IMR-90 (cell line): ENCODE measurements at regions not wholly inside any gene's neighbourhood (a gene's known extent, or its start where the extent isn't known, plus 50 kb on each side); places are given as distances from the start of the nearest gene placed in this dataset.

Experiments
- ATAC-seq: fragments of 200-7000 bp; cut with Tn5 transposase; 2 replicates; pipeline ENCODE4 v1.9.1; 2020; ENCODE audit warnings: low read depth, mild to moderate bottlenecking, moderate library complexity
- BruUV-seq: library from RNA; stranded (reverse); fragments of 400-500 nt; replicated peaks from 2 replicates; lab custom pipeline; 2021; lab: Mats Ljungman, UMichigan
- CTCF ChIA-PET: fragments of 300-600 bp; formaldehyde crosslinking; extraction: SDS; loops from one replicate; lab custom pipeline; 2021; ENCODE audit warnings: antibody characterized with exemption; lab: Yijun Ruan, JAX
- POLR2A ChIA-PET: fragments of 300-600 bp; sonication (Branson Sonifier 250); formaldehyde crosslinking; loops from one replicate; lab custom pipeline; 2022; ENCODE audit warnings: antibody characterized with exemption; ENCODE audit not compliant: unreplicated experiment; lab: Charles Lee
- DNase-seq: peaks from one replicate; pipeline ENCODE4 v3.0.0; 2013
- H2AFZ ChIP-seq: replicated peaks from 2 replicates; pipeline ENCODE3; 2013; ENCODE audit warnings: low read length, mild to moderate bottlenecking; ENCODE audit not compliant: poor library complexity
- H2AK5ac ChIP-seq: 2 replicates; pipeline ENCODE4 v1.6.1; 2013; ENCODE audit warnings: low read depth, low read length, inconsistent platforms
- H2AK9ac ChIP-seq: replicated peaks from 2 replicates; pipeline ENCODE3; 2013; ENCODE audit warnings: mild to moderate bottlenecking, low read depth, low read length, moderate library complexity; ENCODE audit not compliant: poor library complexity
- H2BK120ac ChIP-seq: 2 replicates; pipeline ENCODE4 v1.6.1; 2013; ENCODE audit warnings: low read depth, low read length, inconsistent platforms
- H2BK15ac ChIP-seq: 3 replicates; pipeline ENCODE4 v1.6.1; 2013; ENCODE audit warnings: low read depth, low read length, inconsistent platforms
- H2BK20ac ChIP-seq: 2 replicates; pipeline ENCODE4 v1.6.1; 2013; ENCODE audit warnings: low read depth, mild to moderate bottlenecking, inconsistent platforms, low read length, moderate library complexity
- H2BK5ac ChIP-seq: 2 replicates; pipeline ENCODE4 v1.6.1; 2013; ENCODE audit warnings: mild to moderate bottlenecking, low read depth, low read length, inconsistent platforms; ENCODE audit not compliant: poor library complexity, severe bottlenecking
- H3K14ac ChIP-seq: replicated peaks from 2 replicates; pipeline ENCODE4 v1.6.1; 2013; ENCODE audit warnings: low read depth, low read length, inconsistent platforms
- H3K18ac ChIP-seq: 2 replicates; pipeline ENCODE4 v1.6.1; 2013; ENCODE audit warnings: low read depth, low read length, control low read depth
- H3K23ac ChIP-seq: 2 replicates; pipeline ENCODE4 v1.6.1; 2013; ENCODE audit warnings: low read depth, low read length, inconsistent platforms
- H3K27ac ChIP-seq: 2 replicates; pipeline ENCODE4 v1.5.1; 2013; ENCODE audit warnings: mild to moderate bottlenecking, control low read depth, low read length; ENCODE audit not compliant: insufficient read depth
- H3K27me3 ChIP-seq: 2 replicates; pipeline ENCODE4 v1.6.1; 2013; ENCODE audit warnings: low read length; ENCODE audit not compliant: control insufficient read depth, insufficient read depth
- H3K36me3 ChIP-seq: 2 replicates; pipeline ENCODE4 v1.6.1; 2013; ENCODE audit warnings: low read length, mixed read lengths; ENCODE audit not compliant: control insufficient read depth, insufficient read depth
- H3K4ac ChIP-seq: 2 replicates; pipeline ENCODE4 v1.6.1; 2013; ENCODE audit warnings: low read depth, low read length, inconsistent platforms
- H3K4me1 ChIP-seq: 2 replicates; pipeline ENCODE4 v1.6.1; 2013; ENCODE audit warnings: low read length, mixed read lengths; ENCODE audit not compliant: control insufficient read depth, insufficient read depth
- H3K4me2 ChIP-seq: 2 replicates; pipeline ENCODE4 v1.6.1; 2013; ENCODE audit warnings: low read depth, mild to moderate bottlenecking, control low read depth, low read length, moderate library complexity
- H3K4me3 ChIP-seq: 2 replicates; pipeline ENCODE4 v1.5.1; 2013; ENCODE audit warnings: low read depth, mild to moderate bottlenecking, control low read depth, low read length, moderate library complexity; ENCODE audit not compliant: insufficient read depth
- H3K56ac ChIP-seq: 2 replicates; pipeline ENCODE4 v1.6.1; 2013; ENCODE audit warnings: low read length, inconsistent platforms; ENCODE audit not compliant: insufficient read depth; ENCODE audit errors: extremely low read depth
- H3K79me1 ChIP-seq, 2 experiments: 2 replicates each; pipeline ENCODE4 v1.6.1; 2013; ENCODE audit warnings: low read length in 2 of 2, inconsistent platforms in 1 of 2, low read depth in 1 of 2
- H3K9ac ChIP-seq: 2 replicates; pipeline ENCODE4 v1.6.1; 2013; ENCODE audit warnings: low read depth, low read length, control low read depth
- H3K9me1 ChIP-seq: 2 replicates; pipeline ENCODE4 v1.6.1; 2013; ENCODE audit warnings: low read length, inconsistent platforms; ENCODE audit not compliant: insufficient read depth
- H3K9me3 ChIP-seq: 2 replicates; pipeline ENCODE4 v1.6.1; 2013; ENCODE audit warnings: low read length; ENCODE audit not compliant: control insufficient read depth, insufficient read depth
- H4K20me1 ChIP-seq: 2 replicates; pipeline ENCODE4 v1.6.1; 2013; ENCODE audit warnings: low read length, inconsistent platforms; ENCODE audit not compliant: insufficient read depth
- H4K5ac ChIP-seq: 2 replicates; pipeline ENCODE4 v1.6.1; 2013; ENCODE audit warnings: mild to moderate bottlenecking, low read depth, low read length, control low read depth
- H4K8ac ChIP-seq, 2 experiments: 2 replicates each; pipeline ENCODE4 v1.6.1; 2013; ENCODE audit warnings: low read depth in 2 of 2, low read length in 2 of 2, control low read depth in 1 of 2, inconsistent platforms in 1 of 2
- H4K91ac ChIP-seq: 2 replicates; pipeline ENCODE4 v1.6.1; 2013; ENCODE audit warnings: low read depth, low read length, inconsistent platforms; ENCODE audit not compliant: insufficient read depth
- CHD1 ChIP-seq: IDR thresholded peaks from 2 replicates; pipeline ENCODE4 v1.6.1; 2012; ENCODE audit warnings: low read depth, low read length, improper control_type of control experiment
- FOS ChIP-seq: fragments of 150-350 bp; IDR thresholded peaks from 2 replicates; pipeline ENCODE4 v1.6.1; 2016; ENCODE audit warnings: low read depth, low read length
- MAFK ChIP-seq: IDR thresholded peaks from 2 replicates; pipeline ENCODE4 v1.6.1; 2012; ENCODE audit warnings: low read depth, low read length, improper control_type of control experiment
- MAZ ChIP-seq: IDR thresholded peaks from 2 replicates; pipeline ENCODE4 v1.6.1; 2012; ENCODE audit warnings: low read depth, mild to moderate bottlenecking, low read length, improper control_type of control experiment, moderate library complexity, borderline replicate concordance
- RAD21 ChIP-seq: IDR thresholded peaks from 2 replicates; pipeline ENCODE4 v1.6.1; 2012; ENCODE audit warnings: low read length, improper control_type of control experiment
- RCOR1 ChIP-seq: IDR thresholded peaks from 2 replicates; pipeline ENCODE4 v1.6.1; 2012; ENCODE audit warnings: mild to moderate bottlenecking, low read length, improper control_type of control experiment; ENCODE audit not compliant: insufficient replicate concordance
- WGBS, 2 experiments: methylation state at CpG; one replicate each; pipeline versions ENCODE4 v1.1.5 to v1.1.7; 2013; ENCODE audit warnings: missing lambda C conversion rate in 2 of 2; ENCODE audit not compliant: insufficient read length in 1 of 2; ENCODE audit errors: extremely low coverage in 2 of 2; 5-methylcytosine and 5-hydroxymethylcytosine counted together
- dilution Hi-C: fragments of 300-500 bp; cut with HindIII; formaldehyde crosslinking; loops from one replicate; pipeline ENCODE4 v1.14.3; 2018; ENCODE audit warnings: low sequenced_read_pairs; ENCODE audit not compliant: unreplicated experiment
- in situ Hi-C: fragments of 300-500 bp; cut with MboI; formaldehyde crosslinking; loops from 3 replicates; pipeline ENCODE4 v1.14.3; 2019; ENCODE audit warnings: low sequenced_read_pairs, inconsistent platforms, mixed read lengths
- intact Hi-C: fragments of 100-400 bp; cut with micrococcal nuclease; formaldehyde crosslinking; loops from 2 replicates; pipeline ENCODE4 v1.10.0; 2022

GRCh38 chrX:19281256-19281655 lies 62.5 kb upstream of the PDHA1 start:
- Histone ChIP-seq H2AK5ac (no peak overlapping the region), H3K36me3 (no peaks in the 10 kb centered on the region), H4K8ac (no peak overlapping the region), H2BK120ac (no peak overlapping the region), H3K18ac (no peak overlapping the region), H4K20me1 (no peaks in the 10 kb centered on the region), H2AK9ac (no peak overlapping the region), H3K9me3 (no peaks in the 10 kb centered on the region), H3K79me1 (no peaks in the 10 kb centered on the region), H2BK20ac (no peak overlapping the region), H3K4me1 (no peaks in the 10 kb centered on the region), H4K91ac (no peak overlapping the region), H3K4ac (no peak overlapping the region), H3K4me3 (no peak overlapping the region), H3K4me2 (no peak overlapping the region), H3K23ac (no peak overlapping the region), H3K27ac (no peak overlapping the region), H4K5ac (no peak overlapping the region), H2AFZ (no peak overlapping the region), H3K9me1 (no peaks in the 10 kb centered on the region), H2BK15ac (no peak overlapping the region), H2BK5ac (no peak overlapping the region), H3K56ac (no peak overlapping the region), H3K9ac (no peak overlapping the region), H3K27me3 (no peaks in the 10 kb centered on the region), H3K14ac (no peak overlapping the region)
- DNase-seq (no peak), ATAC-seq (no peak)
- no TSS peak for BruUV-seq
- WGBS, 2 experiments = no CpG with 5 or more reads among the region's 1 CpG
- CTCF ChIA-PET = no interaction called here
- POLR2A ChIA-PET = no interaction called here
- TF ChIP-seq RCOR1 = no peak
- no peak for TF ChIP-seq CHD1
- TF ChIP-seq MAFK = no peak
- no peak for TF ChIP-seq FOS
- no peak for TF ChIP-seq MAZ
- TF ChIP-seq RAD21 = no peak
- in situ Hi-C loops = no loop called here
- intact Hi-C loops = no loop called here
- dilution Hi-C loops = no loop called here
